NB4 (cell line): ENCODE measurements at regions not wholly inside any gene's neighbourhood (a gene's known extent, or its start where the extent isn't known, plus 50 kb on each side); places are given as distances from the start of the nearest gene placed in this dataset.

Source experiments
- MYC ChIP-seq: IDR thresholded peaks from 2 replicates; pipeline ENCODE4 v1.6.1; 2011; ENCODE audit warnings: low read depth, low read length
- POLR2A ChIP-seq: IDR thresholded peaks from 2 replicates; pipeline ENCODE4 v1.6.1; 2011; ENCODE audit warnings: mild to moderate bottlenecking; ENCODE audit not compliant: insufficient read length; ENCODE audit errors: extremely low read depth
- TF ChIP-seq, protein P1 (sequence below): IDR thresholded peaks from one replicate; pipeline ENCODE4 v1.5.1; 2012; ENCODE audit warnings: low read depth, low read length
- TF ChIP-seq, protein P2 (sequence below): IDR thresholded peaks from 2 replicates; pipeline ENCODE4 v1.6.1; 2011; ENCODE audit warnings: low read depth, low read length

DNA sequence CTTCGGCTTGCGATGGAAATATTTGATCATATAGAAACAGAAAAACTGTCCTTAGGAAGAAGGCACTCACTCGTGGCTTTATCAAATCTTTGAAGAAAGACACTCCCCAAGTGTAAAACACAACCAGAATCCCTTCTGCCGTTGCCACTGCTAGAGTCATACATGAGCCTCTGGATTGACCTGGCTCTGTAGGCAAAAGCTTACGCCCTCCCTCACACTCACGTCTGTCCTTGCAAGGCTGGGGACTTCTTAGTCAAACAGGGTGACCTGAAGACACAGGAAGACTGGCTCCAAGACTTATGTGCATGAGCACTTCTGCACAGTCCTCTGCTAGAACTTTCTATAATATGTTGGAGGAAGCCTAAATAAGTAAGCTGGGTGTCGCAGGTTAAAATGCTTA is 135.4 kb upstream of the MDFIC start:
- TF ChIP-seq, protein P1, sequence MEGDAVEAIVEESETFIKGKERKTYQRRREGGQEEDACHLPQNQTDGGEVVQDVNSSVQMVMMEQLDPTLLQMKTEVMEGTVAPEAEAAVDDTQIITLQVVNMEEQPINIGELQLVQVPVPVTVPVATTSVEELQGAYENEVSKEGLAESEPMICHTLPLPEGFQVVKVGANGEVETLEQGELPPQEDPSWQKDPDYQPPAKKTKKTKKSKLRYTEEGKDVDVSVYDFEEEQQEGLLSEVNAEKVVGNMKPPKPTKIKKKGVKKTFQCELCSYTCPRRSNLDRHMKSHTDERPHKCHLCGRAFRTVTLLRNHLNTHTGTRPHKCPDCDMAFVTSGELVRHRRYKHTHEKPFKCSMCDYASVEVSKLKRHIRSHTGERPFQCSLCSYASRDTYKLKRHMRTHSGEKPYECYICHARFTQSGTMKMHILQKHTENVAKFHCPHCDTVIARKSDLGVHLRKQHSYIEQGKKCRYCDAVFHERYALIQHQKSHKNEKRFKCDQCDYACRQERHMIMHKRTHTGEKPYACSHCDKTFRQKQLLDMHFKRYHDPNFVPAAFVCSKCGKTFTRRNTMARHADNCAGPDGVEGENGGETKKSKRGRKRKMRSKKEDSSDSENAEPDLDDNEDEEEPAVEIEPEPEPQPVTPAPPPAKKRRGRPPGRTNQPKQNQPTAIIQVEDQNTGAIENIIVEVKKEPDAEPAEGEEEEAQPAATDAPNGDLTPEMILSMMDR, result no peak
- TF ChIP-seq, protein P2, sequence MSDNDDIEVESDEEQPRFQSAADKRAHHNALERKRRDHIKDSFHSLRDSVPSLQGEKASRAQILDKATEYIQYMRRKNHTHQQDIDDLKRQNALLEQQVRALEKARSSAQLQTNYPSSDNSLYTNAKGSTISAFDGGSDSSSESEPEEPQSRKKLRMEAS, result no peak
- no peak for TF ChIP-seq POLR2A
- no peak for TF ChIP-seq MYC
